Muscle layer of colon (tissue), 2 donors: ENCODE measurements at regions not wholly inside any gene's neighbourhood (a gene's known extent, or its start where the extent isn't known, plus 50 kb on each side); places are given as distances from the start of the nearest gene placed in this dataset.

Source experiments
- H3K27ac ChIP-seq: one replicate; pipeline ENCODE4 v1.7.0; 2013; ENCODE audit warnings: low read depth, mild to moderate bottlenecking, low read length, moderate library complexity
- H3K27me3 ChIP-seq, 2 donors: one replicate each; pipeline ENCODE4 v1.7.0; 2013; ENCODE audit warnings: low read length in 2 of 2, mild to moderate bottlenecking in 2 of 2; ENCODE audit not compliant: insufficient read depth in 2 of 2, control insufficient read depth in 1 of 2
- H3K36me3 ChIP-seq: one replicate; pipeline ENCODE4 v1.7.0; 2013; ENCODE audit warnings: mild to moderate bottlenecking, low read length; ENCODE audit not compliant: insufficient read depth
- H3K4me1 ChIP-seq: one replicate; pipeline ENCODE4 v1.7.0; 2013; ENCODE audit warnings: mild to moderate bottlenecking, low read length; ENCODE audit not compliant: insufficient read depth
- H3K4me3 ChIP-seq, 2 donors: one replicate each; pipeline ENCODE4 v1.7.0; 2013; ENCODE audit warnings: low read length in 2 of 2, low read depth in 1 of 2, mild to moderate bottlenecking in 1 of 2, moderate library complexity in 1 of 2
- H3K9ac ChIP-seq: one replicate; pipeline ENCODE4 v1.7.0; 2013; ENCODE audit warnings: low read length
- H3K9me3 ChIP-seq: one replicate; pipeline ENCODE4 v1.7.0; 2013; ENCODE audit warnings: mild to moderate bottlenecking, low read length
- donor health status: abdominal sarcoma.
- donor health status: Adenocarcinoma of cecum.

DNA sequence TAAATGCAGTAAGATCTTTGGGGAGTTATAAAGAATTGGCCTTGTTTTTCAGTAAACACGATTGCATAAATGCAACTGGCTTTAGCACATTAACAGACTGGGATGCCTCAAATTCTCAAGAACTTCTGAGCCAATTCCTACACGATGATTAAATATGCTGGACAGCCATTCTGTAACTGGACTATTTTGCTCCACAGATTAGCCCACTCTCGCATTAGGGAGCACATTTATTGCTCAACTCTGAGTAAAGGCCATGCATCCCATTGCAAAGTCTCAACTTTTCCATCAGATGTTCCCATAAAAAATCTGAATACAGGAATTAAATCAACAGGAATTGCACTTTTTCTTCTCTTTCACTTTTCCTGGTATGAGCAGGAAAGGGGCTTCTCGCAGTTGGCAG, 66.7 kb upstream of the PRICKLE2 start:
- H3K27me3 ChIP-seq, result no peaks in the 10 kb centered on the region
- H3K4me3 ChIP-seq, result no peak overlapping the region
- no peaks in the 10 kb centered on the region for H3K9me3 ChIP-seq
- H3K27ac ChIP-seq, result no peak overlapping the region
- no peak overlapping the region for H3K9ac ChIP-seq
- H3K4me1 ChIP-seq, result peaks cover 28% of the 10 kb centered on the region
- no peaks in the 10 kb centered on the region for H3K36me3 ChIP-seq

DNA sequence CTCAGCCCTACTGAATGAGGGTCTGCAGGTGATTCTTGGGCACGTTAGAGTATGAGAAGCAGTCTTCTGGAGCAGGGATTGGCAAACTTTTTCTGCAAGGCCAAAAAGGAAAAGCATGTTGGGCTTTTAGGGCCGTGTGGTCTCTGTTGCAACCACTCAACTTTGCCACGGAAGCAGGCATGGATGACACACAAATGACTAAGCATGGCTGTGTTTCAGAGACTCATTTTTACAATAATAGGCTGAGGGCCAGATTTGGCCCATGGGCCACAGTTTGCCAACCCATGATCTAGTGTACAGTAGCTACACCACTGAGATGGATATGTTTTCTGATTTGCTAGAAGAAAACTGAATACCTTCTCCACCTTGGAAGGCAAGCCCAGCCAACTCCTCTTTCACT, 66.1 kb upstream of the PRICKLE2 start:
- H3K36me3 ChIP-seq, result no peaks in the 10 kb centered on the region
- H3K9ac ChIP-seq, result no peak overlapping the region
- peaks cover 28% of the 10 kb centered on the region for H3K4me1 ChIP-seq
- H3K9me3 ChIP-seq, result no peaks in the 10 kb centered on the region
- H3K27me3 ChIP-seq, result no peaks in the 10 kb centered on the region
- no peak overlapping the region for H3K4me3 ChIP-seq
- no peak overlapping the region for H3K27ac ChIP-seq

DNA sequence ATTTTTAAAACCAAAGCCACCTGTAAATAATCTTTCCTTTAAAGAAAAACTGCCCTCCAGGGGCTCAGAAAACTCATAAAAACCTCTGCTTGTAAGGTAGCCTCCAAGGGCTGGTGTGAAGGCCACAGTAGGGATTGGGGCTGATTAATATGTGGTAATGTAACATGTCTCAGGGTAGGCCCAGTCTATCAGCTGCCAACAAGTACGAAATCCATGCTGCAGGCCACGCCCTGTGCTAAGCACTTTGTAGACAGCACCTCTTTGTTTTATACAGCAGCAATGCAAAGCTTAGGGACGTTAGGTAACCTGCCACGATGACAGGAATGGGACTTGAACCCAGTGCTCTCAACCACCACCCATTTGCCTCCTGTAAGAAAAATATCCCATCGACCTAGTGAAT, 65.6 kb upstream of the PRICKLE2 start:
- Histone ChIP-seq H3K27ac (no peak overlapping the region), H3K4me3 (no peak overlapping the region), H3K9ac (no peak overlapping the region), H3K27me3 (no peaks in the 10 kb centered on the region), H3K9me3 (no peaks in the 10 kb centered on the region), H3K36me3 (no peaks in the 10 kb centered on the region), H3K4me1 (peaks cover 28% of the 10 kb centered on the region)

DNA sequence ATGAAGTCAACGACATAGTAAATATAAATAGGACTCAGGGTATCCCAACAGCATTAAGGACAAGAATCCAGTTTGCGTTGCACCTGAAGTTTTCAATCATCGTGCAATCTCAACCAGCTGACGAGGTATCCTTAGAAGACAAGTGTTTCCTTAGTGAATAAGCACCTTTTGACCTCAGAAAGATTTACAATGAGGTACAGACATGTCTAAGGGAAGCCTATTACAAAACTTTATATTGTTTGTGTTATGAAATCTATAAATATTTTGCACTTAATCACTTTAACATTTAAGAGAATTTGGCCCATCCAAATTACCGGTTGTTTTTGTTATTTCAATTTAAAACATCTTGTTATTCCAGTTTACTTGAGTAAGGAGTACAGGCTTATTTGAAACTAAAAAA, 64.9 kb upstream of the PRICKLE2 start:
- no peak overlapping the region for H3K9ac ChIP-seq
- H3K9me3 ChIP-seq, result no peaks in the 10 kb centered on the region
- peaks cover 21% of the 10 kb centered on the region for H3K4me1 ChIP-seq
- no peak overlapping the region for H3K4me3 ChIP-seq
- H3K27ac ChIP-seq, result no peak overlapping the region
- H3K36me3 ChIP-seq, result no peaks in the 10 kb centered on the region
- no peaks in the 10 kb centered on the region for H3K27me3 ChIP-seq

DNA sequence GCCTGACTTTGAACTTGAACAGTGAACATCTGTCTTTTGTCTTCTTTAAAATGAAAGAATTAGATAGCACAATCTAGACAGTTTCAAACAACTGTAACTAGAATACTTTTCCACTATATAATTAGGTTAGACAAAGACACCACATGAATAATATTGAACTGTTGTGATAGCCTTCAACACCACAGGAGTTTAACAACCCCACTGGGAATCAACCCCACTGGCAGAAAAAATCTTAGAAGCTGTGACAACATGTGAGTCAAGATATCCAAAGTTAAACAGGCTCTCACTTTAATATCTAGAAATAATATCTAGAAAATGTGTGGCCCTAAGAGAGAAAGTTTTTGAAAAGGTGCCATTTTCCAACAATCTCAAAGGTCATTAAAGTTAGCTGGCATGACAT, 64.4 kb upstream of the PRICKLE2 start:
- Histone ChIP-seq H3K4me1 (peaks cover 15% of the 10 kb centered on the region), H3K4me3 (no peak overlapping the region), H3K36me3 (no peaks in the 10 kb centered on the region), H3K27me3 (no peaks in the 10 kb centered on the region), H3K9me3 (no peaks in the 10 kb centered on the region), H3K27ac (no peak overlapping the region), H3K9ac (no peak overlapping the region)

DNA sequence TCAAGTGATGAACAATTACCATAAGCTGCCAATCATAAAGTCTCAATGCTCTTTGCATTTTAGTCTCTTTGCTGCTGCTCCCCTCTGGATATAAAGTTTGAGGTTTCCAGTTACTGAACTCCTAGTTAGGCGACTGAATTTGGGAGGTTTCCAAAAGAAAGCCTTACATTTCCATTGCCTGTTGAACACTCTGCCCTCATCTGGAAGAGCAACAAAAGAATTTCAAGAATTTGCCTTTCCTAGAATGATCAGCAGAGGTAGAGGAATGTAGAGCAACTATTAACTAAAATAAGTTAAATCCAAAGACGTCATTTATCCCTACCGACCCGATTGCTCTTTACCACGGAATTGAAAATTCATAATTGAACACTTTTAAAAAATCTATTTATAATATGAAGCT, 53.4 kb upstream of the PRICKLE2 start:
- H3K9ac ChIP-seq, result no peak overlapping the region
- no peaks in the 10 kb centered on the region for H3K4me1 ChIP-seq
- no peaks in the 10 kb centered on the region for H3K27me3 ChIP-seq
- no peaks in the 10 kb centered on the region for H3K36me3 ChIP-seq
- H3K9me3 ChIP-seq, result no peaks in the 10 kb centered on the region
- H3K27ac ChIP-seq, result no peak overlapping the region
- no peak overlapping the region for H3K4me3 ChIP-seq

DNA sequence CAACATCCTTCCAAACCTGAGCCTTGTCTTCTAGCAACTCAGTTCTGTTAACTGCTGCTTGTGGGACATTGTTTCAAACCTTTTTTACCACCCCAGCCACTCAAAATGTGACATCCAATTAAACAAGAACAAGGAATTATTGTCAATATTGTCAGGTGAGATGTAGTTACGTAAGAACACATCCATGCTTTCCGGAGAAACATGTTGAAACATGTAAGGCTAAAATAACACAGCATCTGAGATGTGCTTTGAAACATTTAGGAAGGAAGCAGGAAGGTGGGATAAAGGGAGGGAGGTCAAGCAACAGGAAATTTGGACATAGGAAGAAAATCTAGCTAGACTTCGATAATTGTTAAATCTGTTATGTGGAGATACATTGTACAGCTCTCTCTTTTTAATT, 50.9 kb upstream of the PRICKLE2 start:
- H3K9me3 ChIP-seq, result no peaks in the 10 kb centered on the region
- H3K27ac ChIP-seq, result no peak overlapping the region
- no peak overlapping the region for H3K9ac ChIP-seq
- H3K36me3 ChIP-seq, result no peaks in the 10 kb centered on the region
- no peaks in the 10 kb centered on the region for H3K4me1 ChIP-seq
- H3K4me3 ChIP-seq, result no peak overlapping the region
- no peaks in the 10 kb centered on the region for H3K27me3 ChIP-seq
